NCI-H187 (cell line): ENCODE measurements at regions not wholly inside any gene's neighbourhood (a gene's known extent, or its start where the extent isn't known, plus 50 kb on each side); places are given as distances from the start of the nearest gene placed in this dataset.

Experiments used
- DNase-seq, 2 experiments: peaks; one replicate each; lab custom pipeline; 2025; lab: John Stamatoyannopoulos, UW

GRCh38 chr14:89603938-89604480 lies 187.0 kb upstream of the FOXN3 start:
- DNase-seq: no peak

GRCh38 chr14:89600950-89601826 lies 184.2 kb upstream of the FOXN3 start:
- no peak for DNase-seq

GRCh38 chr14:89600029-89600428 lies 183.0 kb upstream of the FOXN3 start:
- DNase-seq: no peak

GRCh38 chr14:89598548-89599186 lies 181.6 kb upstream of the FOXN3 start:
- DNase-seq: no peak

GRCh38 chr14:89592961-89593360 lies 175.9 kb upstream of the FOXN3 start:
- no peak for DNase-seq

- no peak for DNase-seq
Observed at GRCh38 chr14:89589400-89590118, 172.5 kb upstream of the FOXN3 start.

GRCh38 chr14:89588840-89589296 lies 171.8 kb upstream of the FOXN3 start:
- DNase-seq: no peak

GRCh38 chr14:89588016-89588415 lies 171.0 kb upstream of the FOXN3 start:
- no peak for DNase-seq

- no peak for DNase-seq
Observed at GRCh38 chr14:89587136-89587420, 170.0 kb upstream of the FOXN3 start.

GRCh38 chr14:89586258-89587135 lies 169.5 kb upstream of the FOXN3 start:
- DNase-seq: no peak

- no peak for DNase-seq
Observed at GRCh38 chr14:89578156-89578555, 161.1 kb upstream of the FOXN3 start.

- no peak for DNase-seq
Observed at GRCh38 chr14:89576960-89577359, 159.9 kb upstream of the FOXN3 start.

- DNase-seq: peak; percentile 31 to 44
Observed at GRCh38 chr14:89576145-89576927, 159.3 kb upstream of the FOXN3 start.

- no peak for DNase-seq
Observed at GRCh38 chr14:89575386-89576061, 158.5 kb upstream of the FOXN3 start.

GRCh38 chr14:89574420-89574819 lies 157.4 kb upstream of the FOXN3 start:
- DNase-seq: no peak

- no peak for DNase-seq
Observed at GRCh38 chr14:89573399-89573657, 156.3 kb upstream of the FOXN3 start.

- DNase-seq: no peak
Observed at GRCh38 chr14:89572596-89573398, 155.8 kb upstream of the FOXN3 start.

- DNase-seq: no peak
Observed at GRCh38 chr14:89571491-89571890, 154.5 kb upstream of the FOXN3 start.

GRCh38 chr14:89566644-89567415 lies 149.8 kb upstream of the FOXN3 start:
- no peak for DNase-seq
